Endothelial cell of hepatic sinusoid (primary cell): ENCODE measurements at regions not wholly inside any gene's neighbourhood (a gene's known extent, or its start where the extent isn't known, plus 50 kb on each side); places are given as distances from the start of the nearest gene placed in this dataset.

ENCODE experiments used
- in situ Hi-C: cut with HindIII; loops from 2 replicates; pipeline ENCODE4 v1.10.0; 2017; ENCODE audit warnings: low sequenced_read_pairs

DNA sequence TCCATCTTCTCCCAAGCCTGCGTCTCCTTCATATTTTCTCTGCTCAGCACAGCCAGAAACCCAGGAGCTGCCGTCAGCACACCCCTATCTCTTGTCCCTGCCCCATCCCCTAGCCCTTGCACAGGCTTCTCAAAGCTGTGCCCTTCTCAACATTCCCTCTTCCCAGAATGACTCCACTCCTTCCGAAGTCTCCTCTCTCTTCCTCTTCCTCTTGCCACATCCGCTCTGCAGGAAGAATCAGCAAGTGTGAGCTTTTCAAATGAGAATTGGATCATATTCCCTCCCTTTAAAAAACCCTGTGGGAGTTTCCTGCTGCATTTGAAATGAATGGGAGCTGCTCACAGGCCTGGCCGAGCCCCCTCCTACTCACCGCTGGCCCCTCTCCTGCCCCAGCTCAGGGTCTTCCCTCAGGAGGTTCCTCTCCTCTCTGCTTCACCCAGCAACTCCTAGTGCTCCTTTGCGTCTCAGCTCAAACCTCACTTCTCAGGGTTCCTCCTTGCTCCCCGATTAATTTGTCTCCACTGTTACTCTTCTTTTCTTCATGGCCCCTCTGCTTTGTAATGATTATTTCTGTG, 528.5 kb upstream of the CCDC196 start:
- in situ Hi-C loops = no loop called here

DNA sequence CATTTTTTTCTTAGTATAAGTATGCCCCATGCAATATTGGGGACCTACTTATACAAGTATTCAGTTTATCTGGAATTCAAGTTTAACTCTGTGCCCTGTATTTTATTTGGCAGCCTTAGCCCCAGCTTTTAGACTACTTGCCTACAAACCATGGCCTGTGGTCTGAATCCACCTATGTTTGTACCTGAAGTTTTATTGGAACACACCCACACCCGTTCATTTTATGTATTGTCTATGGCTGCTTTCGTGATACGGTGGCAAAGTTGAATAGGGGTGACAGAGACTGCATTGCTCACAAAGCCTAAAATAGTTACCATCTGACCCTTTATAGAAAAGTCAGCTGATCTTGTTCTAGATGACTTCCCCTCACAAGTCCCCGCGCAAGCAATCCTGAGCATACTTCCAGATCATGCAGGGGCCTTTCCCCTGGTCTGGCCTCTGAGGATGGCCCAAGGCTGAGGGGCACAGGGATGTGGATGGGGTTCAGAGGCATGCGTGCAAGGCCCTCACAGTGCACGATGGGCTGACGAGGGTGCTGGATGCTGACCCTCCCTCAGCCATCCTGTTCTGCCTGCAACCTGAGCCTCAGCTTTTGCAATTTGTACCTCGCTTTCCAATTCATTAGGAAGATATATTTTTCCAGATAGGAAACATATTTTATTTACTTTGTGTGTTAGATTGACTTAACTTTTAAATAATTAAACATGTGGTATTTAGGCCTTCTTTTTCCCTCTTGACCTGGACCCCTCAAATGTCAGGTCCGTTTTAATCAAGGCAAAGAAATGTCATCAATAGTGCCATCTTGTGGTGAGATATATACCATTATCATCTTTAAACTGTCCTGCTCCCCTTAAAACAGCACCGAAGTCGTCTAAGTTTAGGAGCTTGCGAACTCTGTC, 527.3 kb upstream of the CCDC196 start:
- in situ Hi-C loops = no loop called here

DNA sequence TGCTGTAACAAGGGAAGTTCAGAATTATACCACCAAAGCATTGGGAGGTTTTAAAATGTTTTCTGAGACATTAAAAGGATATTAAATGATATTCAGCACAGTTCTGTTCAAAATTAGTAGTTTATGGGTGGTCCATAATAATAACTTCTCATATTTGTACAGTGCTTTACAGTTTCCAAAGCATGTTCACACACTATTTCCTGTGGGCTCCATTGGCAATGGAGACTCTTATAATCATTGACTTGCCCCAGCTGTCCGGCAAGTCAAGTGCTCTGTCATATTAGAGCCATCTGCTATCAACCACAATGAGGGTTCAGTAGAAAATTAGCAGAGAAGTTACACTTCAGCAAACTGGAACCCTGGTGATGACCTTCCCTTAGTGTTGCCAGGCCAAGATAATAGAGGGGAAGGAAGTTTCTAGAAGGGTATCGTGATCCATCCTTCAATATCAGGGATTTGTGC, 526.6 kb upstream of the CCDC196 start:
- in situ Hi-C loops = no loop called here

GRCh38 chr14:65961004-65961403, 525.2 kb upstream of the CCDC196 start:
- in situ Hi-C loops = no loop called here

GRCh38 chr14:65962952-65963351, 523.2 kb upstream of the CCDC196 start:
- in situ Hi-C loops = no loop called here

DNA sequence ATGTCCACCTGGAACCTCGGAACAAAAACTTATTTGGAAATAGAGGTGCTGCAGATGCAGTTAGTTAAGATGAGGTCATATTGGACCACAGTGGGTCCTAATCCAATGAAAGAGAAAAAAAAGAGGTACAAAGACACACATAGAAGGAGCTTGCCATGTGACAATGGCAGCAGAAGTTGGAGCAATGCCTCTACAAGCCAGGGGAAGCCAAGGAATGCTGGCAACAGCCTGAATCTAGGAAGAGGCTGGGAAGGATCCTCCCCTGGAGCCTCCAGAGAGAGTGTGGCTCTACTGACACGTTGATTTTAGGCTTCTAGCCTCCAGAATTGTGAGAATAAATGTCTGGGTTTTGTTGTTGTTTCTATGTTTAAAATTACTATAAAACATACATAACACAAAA, 521.8 kb upstream of the CCDC196 start:
- in situ Hi-C loops = no loop called here

DNA sequence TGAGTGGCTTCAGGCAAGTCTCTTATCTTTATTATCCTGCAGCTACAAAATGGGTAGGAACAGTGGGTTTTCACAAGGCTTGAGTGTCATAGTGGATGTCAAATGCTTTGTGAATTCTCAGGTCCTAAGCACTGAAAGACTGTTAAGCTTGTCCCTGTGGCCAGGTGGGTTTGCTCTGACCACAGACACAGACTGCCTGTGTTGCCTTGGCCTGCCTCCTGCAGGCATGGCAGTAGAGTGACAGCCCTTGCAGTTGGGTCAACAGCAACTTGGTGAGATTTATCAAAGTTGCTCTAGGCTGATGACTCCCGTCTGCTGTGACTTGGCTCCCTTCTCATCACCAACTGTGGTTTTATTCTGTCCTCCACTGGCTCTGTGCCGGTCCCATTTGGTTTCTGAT, 520.0 kb upstream of the CCDC196 start:
- in situ Hi-C loops = no loop called here

DNA sequence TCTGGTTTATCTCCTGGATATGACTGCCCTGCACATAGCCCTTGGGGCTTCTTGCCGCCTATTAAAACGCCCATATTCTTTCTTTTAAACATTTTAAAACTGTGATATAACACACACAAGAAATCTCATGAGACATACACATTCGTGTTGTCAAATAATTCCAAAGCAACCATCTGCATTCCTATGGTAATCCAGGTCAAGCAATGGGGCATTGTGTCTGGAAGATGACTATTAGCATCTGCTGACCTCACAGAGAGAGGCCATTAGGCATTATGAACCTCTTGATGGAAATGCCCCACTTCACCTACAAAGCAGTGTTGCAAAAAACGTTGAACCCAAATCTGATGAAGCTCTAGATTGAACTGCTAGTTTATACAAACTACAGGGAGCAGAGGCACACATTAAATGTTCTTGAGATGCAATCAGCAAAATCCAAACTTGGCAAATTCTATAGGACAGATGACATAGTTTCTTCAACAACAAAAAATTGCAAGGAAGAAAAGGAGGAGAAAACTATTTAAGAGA, 513.8 kb upstream of the CCDC196 start:
- in situ Hi-C loops = no loop called here

DNA sequence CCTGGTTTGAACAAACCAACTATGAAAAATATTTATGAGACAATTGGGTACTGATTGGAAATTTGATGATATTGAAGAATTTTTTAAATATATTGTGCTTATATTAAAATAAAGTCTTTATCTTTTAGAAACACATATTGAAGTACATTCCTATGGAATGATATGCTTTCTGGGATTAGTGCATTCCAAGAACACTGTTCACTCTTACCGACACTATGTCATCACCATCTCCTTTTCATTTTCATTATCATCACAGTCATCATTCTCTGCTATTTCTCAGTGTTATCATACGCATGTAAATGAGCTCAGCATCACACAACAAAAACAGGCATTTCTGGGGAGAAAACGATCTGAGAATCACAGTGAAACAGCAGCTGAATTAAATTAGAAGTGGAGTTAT, 513.3 kb upstream of the CCDC196 start:
- in situ Hi-C loops = no loop called here

GRCh38 chr14:65975865-65976264, 510.3 kb upstream of the CCDC196 start:
- in situ Hi-C loops = no loop called here

DNA sequence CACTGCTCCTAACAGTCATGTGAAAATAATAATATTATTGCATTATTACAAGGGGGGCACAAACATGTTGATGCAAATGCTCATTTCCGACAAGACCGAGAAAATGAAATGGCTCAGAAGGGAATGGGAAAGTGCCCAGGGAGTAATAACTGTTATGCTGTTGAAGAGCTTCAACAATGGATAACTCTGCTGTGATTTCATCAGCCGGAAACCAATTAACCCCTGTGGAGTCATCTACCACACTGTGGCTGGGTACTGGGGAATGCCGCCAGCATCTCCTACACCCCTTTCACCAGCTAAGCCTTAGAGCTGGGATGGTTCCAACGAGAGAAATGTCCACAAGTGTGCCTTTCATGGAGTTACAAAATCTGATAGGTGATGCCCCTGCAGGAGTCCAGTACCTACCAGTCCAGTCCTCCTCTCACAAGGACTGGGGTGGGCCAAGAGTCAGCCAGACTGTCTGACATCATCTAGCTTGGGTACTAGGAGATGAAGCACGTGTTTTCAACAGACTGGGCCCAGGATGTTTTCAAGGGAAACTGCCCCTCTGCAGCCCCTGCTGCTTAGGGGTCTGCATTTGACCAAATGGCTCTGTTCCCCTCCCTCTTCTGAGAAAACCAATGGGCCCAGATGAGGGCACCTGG, 509.3 kb upstream of the CCDC196 start:
- in situ Hi-C loops = no loop called here

GRCh38 chr14:65981192-65981843, 504.9 kb upstream of the CCDC196 start:
- in situ Hi-C loops = no loop called here

- in situ Hi-C loops = no loop called here
These were observed 500.1 kb upstream of the CCDC196 start for GRCh38 chr14:65986041-65986440.

GRCh38 chr14:65989981-65990380, 496.2 kb upstream of the CCDC196 start:
- in situ Hi-C loops = loop anchor here (5.0 kb wide), 1 partner anchor 77 kb away; no protein-coding TSS in a partner anchor

DNA sequence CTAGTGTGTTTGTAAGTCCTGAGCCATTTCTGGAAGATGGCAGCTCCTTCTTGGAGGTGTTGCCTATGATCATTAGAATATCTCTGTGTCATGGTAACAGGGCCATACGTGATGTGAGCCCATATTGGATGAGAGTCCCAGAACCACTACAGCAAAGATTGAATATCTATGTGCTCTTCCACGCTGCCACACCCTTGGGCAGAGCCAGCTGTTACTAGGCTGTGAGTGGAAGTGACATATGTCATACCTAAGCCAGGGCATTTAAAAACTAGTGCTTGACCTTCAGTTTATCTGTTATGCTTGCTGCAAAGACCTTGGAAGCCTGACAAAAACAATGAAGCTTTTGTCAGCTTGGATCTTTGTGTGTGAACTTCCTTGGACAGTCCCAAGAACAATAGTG, 495.1 kb upstream of the CCDC196 start:
- in situ Hi-C loops = loop anchor here (5.0 kb wide), 1 partner anchor 76 kb away; no protein-coding TSS in a partner anchor

- in situ Hi-C loops = loop anchor here (5.0 kb wide), 1 partner anchor 75 kb away; no protein-coding TSS in a partner anchor
These were observed 494.2 kb upstream of the CCDC196 start for GRCh38 chr14:65991935-65992334.

DNA sequence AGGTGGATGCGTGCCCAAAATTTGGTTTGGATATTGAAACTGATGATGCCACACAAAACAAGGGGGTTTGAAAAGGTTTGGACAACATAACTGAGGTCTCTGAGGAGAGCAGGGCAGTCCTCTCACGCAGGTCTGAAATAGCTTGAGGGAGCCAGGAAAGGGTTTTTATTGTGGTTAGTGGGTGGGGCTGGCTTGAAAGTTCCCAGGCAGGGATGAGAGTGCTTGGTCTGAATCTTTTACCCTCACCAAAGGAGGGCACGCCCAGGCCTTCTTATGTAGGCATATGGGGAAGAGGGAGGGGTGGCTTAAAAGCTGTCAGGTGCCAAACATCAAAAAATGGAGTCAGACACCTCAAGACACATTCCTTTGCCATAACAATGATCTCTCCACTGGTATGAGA, 493.1 kb upstream of the CCDC196 start:
- in situ Hi-C loops = loop anchor here (5.0 kb wide), 1 partner anchor 74 kb away; no protein-coding TSS in a partner anchor

DNA sequence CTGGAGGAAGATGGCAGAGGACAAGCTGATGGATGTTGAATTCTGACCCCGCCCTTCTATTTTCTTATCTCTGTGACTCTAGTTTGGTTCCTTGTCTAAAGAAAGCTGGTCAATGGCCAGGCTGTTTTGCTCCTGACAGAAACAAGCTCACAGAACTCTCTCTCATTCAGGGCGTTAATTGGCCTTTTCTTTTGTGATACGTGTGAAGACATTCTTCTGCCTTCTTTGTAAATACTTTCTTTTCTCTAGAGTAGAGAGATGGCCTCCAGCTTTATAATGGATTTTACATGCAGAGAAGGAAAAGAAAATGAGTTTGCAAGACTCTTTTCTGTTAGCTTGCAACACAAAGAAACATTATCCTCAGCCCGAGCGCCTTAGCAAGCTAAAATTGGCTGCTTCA, 492.2 kb upstream of the CCDC196 start:
- in situ Hi-C loops = loop anchor here (5.0 kb wide), 1 partner anchor 73 kb away; no protein-coding TSS in a partner anchor

DNA sequence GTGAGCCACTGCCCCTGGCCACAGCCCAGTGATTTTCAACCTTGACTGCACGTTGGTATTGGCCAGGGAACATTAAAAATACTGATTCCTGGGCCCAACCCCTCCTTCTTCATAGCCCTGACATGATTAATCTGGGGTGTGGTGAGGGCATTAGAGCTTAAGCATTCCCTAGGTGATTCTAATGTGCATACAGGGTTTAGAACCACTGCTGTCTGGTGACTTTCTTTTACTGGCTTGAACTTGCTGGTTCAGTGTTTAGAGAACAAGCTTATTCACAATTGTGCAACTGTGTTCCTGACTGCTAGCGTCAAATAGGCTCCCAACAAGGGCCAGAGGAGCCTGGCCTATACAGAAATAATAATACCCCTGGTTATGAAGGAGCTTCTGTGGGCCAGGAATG, 488.8 kb upstream of the CCDC196 start:
- in situ Hi-C loops = no loop called here

- in situ Hi-C loops = loop anchor here (5.0 kb wide), 1 partner anchor 78 kb away; no protein-coding TSS in a partner anchor
These were observed 486.3 kb upstream of the CCDC196 start for GRCh38 chr14:65999865-66000264.

- in situ Hi-C loops = loop anchor here (5.0 kb wide), 1 partner anchor 78 kb away; no protein-coding TSS in a partner anchor
These were observed 485.4 kb upstream of the CCDC196 start for GRCh38 chr14:66000766-66001165.
